GM12892 (cell line): ENCODE measurements at regions not wholly inside any gene's neighbourhood (a gene's known extent, or its start where the extent isn't known, plus 50 kb on each side); places are given as distances from the start of the nearest gene placed in this dataset.

Experiments used
- DNase-seq: peaks from one replicate; pipeline ENCODE4 v3.0.0; 2011; ENCODE audit not compliant: insufficient read length
- FAIRE-seq: peaks from 2 replicates; lab custom pipeline; 2011; peaks lifted over from hg19 to GRCh38; lab: Jason Lieb, UNC
- POLR2A ChIP-seq: IDR thresholded peaks from 2 replicates; pipeline ENCODE4 v1.6.1; 2011; ENCODE audit warnings: low read depth, low read length, control low read depth
- POLR2AphosphoS5 ChIP-seq: IDR thresholded peaks from 2 replicates; pipeline ENCODE4 v1.6.1; 2011; ENCODE audit warnings: low read depth, low read length, control low read depth
- TAF1 ChIP-seq: IDR thresholded peaks from 2 replicates; pipeline ENCODE4 v1.6.1; 2011; ENCODE audit warnings: low read depth, mild to moderate bottlenecking, control low read depth, low read length, borderline replicate concordance

DNA sequence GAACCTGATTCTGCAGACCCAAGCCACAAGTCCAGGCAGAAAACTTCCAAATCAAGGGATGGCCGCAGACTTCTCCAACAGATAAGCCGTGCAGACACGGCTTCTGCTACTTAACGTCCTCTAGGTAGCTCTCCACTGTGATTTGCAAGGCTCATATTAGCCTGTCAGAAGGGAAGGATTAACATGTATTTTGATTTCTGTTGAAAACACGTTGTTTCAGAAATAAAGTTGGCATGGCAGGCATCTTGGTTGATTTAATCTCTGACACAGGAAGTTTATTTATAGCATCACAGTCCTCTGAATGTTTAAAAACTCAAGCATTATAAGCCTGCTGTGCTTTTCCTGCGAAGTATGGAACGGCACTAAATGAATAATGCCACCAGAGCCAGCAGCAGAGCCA is 166.8 kb upstream of the TOX3 start:
- DNase-seq = no peak
- no peak for FAIRE-seq
- TF ChIP-seq TAF1 (no peak), POLR2AphosphoS5 (no peak), POLR2A (no peak)

- DNase-seq = no peak
- FAIRE-seq = no peak
- TF ChIP-seq TAF1 (no peak), POLR2AphosphoS5 (no peak), POLR2A (no peak)
These were observed 162.4 kb upstream of the TOX3 start for GRCh38 chr16:52709306-52709705.

- FAIRE-seq (no peak), DNase-seq (no peak)
These were observed 161.5 kb upstream of the TOX3 start for GRCh38 chr16:52708476-52708875.

DNA sequence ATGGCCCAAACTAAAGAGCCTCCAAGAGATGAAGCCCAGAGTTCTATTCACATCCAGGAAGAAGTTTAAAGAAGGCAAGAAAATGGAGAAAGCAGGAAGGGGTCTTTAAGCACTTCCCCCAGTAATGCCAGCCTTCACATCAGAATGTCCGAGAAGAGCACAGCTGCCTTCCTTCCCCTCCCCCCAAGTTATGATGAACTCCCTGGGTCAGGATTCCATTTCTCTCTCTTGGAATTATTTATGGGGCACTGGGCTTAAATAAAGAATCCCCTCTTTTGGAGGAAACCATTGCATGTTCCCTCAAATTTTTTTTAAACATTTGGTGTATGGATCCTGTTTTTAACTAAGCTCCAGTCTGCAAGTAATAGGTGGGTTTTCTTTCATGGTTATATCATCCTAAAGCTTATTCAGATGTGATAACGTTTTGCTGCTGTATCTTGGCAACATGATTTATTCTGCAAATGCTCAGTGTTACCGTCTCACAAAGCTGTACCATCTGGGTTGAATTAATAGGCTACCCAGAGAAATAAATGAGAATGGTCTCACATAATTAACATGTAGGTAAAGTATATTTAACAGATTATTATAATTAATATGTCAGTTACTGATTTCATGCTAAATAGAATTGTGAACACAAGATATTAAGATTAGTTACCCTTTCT is 160.9 kb upstream of the TOX3 start:
- TF ChIP-seq POLR2A (no peak), TAF1 (no peak), POLR2AphosphoS5 (no peak)
- FAIRE-seq = no peak

More at GRCh38 chr16:52708476-52708875, 161.5 kb upstream of the TOX3 start:
- no peak for TF ChIP-seq POLR2AphosphoS5
- no peak for TF ChIP-seq TAF1
- TF ChIP-seq POLR2A = no peak

GRCh38 chr16:52705122-52705521 is 158.2 kb upstream of the TOX3 start:
- DNase-seq (no peak), FAIRE-seq (no peak)
- TF ChIP-seq POLR2AphosphoS5 (no peak), POLR2A (no peak), TAF1 (no peak)

More for the DNA sequence above, 160.9 kb upstream of the TOX3 start:
- no peak for DNase-seq

DNA sequence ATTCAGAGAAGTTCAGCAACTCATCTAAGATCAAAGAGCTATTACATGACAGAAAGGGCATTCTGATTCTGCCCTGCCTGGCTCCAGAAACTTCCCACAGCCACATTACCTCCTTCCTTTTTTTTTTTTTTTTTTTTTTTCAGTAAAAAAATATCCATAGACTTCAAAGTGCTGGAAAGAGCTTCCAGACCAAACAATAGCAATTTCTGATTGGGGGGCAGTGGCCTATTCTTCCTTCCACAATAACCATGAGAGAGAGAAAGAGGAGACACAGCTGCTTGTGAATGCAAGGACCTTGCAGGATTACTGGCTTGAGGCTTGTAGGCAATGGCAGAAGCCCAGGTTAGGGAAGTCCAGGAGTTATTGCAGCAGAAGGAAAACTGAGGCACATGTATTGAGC is 151.0 kb upstream of the TOX3 start:
- no peak for TF ChIP-seq TAF1
- TF ChIP-seq POLR2AphosphoS5 = no peak
- no peak for TF ChIP-seq POLR2A
- FAIRE-seq = no peak
- DNase-seq = no peak

GRCh38 chr16:52696126-52696525 is 149.2 kb upstream of the TOX3 start:
- no peak for DNase-seq
- FAIRE-seq = no peak
- no peak for TF ChIP-seq POLR2AphosphoS5
- no peak for TF ChIP-seq POLR2A
- TF ChIP-seq TAF1 = no peak

GRCh38 chr16:52690468-52690867 is 143.5 kb upstream of the TOX3 start:
- no peak for DNase-seq
- no peak for TF ChIP-seq POLR2A
- TF ChIP-seq POLR2AphosphoS5 = no peak
- no peak for TF ChIP-seq TAF1
- FAIRE-seq = no peak

DNA sequence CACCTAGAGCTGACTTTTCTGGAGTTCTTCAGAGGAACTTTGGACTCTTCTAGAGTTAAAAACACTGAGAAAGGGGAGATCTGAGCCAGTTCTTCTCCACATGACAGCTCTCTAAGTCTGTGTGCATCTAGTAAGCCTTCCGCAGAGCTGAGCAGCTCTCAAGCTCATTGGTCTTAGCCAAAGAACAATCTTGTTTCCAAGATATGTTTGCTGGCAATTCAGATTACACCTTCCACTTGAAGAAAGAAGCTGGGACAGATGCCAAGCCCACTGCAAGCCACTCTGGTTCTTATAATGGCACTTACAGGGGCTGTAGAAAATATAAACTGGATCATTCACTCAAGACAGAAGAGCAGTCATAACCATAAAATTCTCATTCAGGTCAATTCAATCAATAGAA is 134.1 kb upstream of the TOX3 start:
- FAIRE-seq = no peak
- DNase-seq = no peak
- TF ChIP-seq POLR2A (no peak), TAF1 (no peak), POLR2AphosphoS5 (no peak)

- TF ChIP-seq POLR2AphosphoS5 (no peak), POLR2A (no peak), TAF1 (no peak)
- FAIRE-seq = no peak
- no peak for DNase-seq
These were observed 130.6 kb upstream of the TOX3 start for GRCh38 chr16:52677501-52677900.

DNA sequence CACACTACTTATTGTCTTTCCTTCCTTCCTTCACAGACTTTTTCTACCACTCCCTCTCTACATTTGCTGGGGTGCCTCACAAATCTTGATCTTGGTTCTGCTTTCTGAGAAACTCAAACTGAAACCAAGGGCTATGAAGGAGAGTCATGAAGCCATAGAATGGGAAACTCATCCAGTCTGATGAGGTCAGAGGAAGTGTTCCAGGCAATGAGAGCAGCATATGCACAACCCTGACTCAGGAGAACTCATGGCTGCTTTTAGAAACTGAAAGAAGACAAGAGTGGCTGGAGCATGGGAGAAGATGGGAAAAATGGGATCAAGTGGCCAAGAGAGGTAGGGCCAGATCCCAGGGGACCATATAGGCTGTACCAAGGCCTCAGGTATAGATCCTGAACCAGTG is 130.0 kb upstream of the TOX3 start:
- FAIRE-seq (no peak), DNase-seq (no peak)
- TF ChIP-seq POLR2AphosphoS5 (no peak), TAF1 (no peak), POLR2A (no peak)

GRCh38 chr16:52671590-52671989 is 124.6 kb upstream of the TOX3 start:
- no peak for TF ChIP-seq TAF1

More at GRCh38 chr16:52671590-52671989, 124.6 kb upstream of the TOX3 start:
- no peak for FAIRE-seq
- DNase-seq = no peak
